ENCODE measurements at regions not wholly inside any gene's neighbourhood (a gene's known extent, or its start where the extent isn't known, plus 50 kb on each side); places are given as distances from the start of the nearest gene placed in this dataset.
"Not testable (repeated sequence)": the region's sequence is repeated elsewhere in the genome, so short reads cannot be mapped to it uniquely, and the experiment has no call there.

- intact Hi-C loops (cut with micrococcal nuclease) (no loop called here), dilution Hi-C loops (cut with MboI; ENCODE audit: extremely low pct_ligation_motif_present, low sequenced_read_pairs) (no loop called here)
- Histone ChIP-seq H3K27me3 (ENCODE audit: control insufficient read depth in 2 of 2, insufficient read depth in 2 of 2, low read length in 2 of 2) (peaks cover 6 to 10% of the 10 kb centered on the region in 2 experiments), H3K4me2 (ENCODE audit: insufficient read depth, low read length) (no peak overlapping the region), H4K20me1 (replicated peaks; ENCODE audit: control insufficient read depth, extremely low read depth, insufficient read depth, low read length) (no peaks in the 10 kb centered on the region), H3K9me3 (replicated peaks; ENCODE audit: control insufficient read depth, insufficient read depth, low read length) (no peaks in the 10 kb centered on the region), H2AFZ (ENCODE audit: low read depth, low read length) (no peak overlapping the region), H3K4me1 (ENCODE audit: control insufficient read depth, extremely low read depth, insufficient read depth, low read length) (no peaks in the 10 kb centered on the region), H3K9me1 (replicated peaks; ENCODE audit: control insufficient read depth, extremely low read depth, insufficient read depth, low read length) (no peaks in the 10 kb centered on the region), H3K36me3 (ENCODE audit: control insufficient read depth in 2 of 2, extremely low read depth in 1 of 2, insufficient read depth in 2 of 2, low read length in 2 of 2) (no peaks in the 10 kb centered on the region), H3K4me3 (replicated peaks in 1 of 3; ENCODE audit: insufficient read depth in 1 of 3, low read depth in 1 of 3, low read length in 3 of 3) (no peak overlapping the region), H3K27ac (ENCODE audit: insufficient read depth, low read depth, low read length) (no peak overlapping the region), H3K79me2 (ENCODE audit: control insufficient read depth, insufficient read depth, low read length) (no peaks in the 10 kb centered on the region), H3K9ac (replicated peaks; ENCODE audit: extremely low read depth, insufficient read depth, low read length) (no peak overlapping the region)
- CTCF ChIA-PET = interaction anchor here (1.0 to 12.0 kb wide), 4 partner anchors 111 to 276 kb away, joined by 3 to 233 read pairs (median 54); partner anchors contain the start of gene HNRNPA2B1
- BruUV-seq (replicated peaks) = no TSS peak
- DNase-seq (ENCODE audit: low read depth, low spot score) (no peak), FAIRE-seq (no peak)
- POLR2A ChIA-PET = no interaction called here
- TF ChIP-seq JUN (IDR thresholded peaks at IDR 0.05; ENCODE audit: borderline replicate concordance, insufficient read depth, insufficient read length, low read depth) (no peak), FOS (IDR thresholded peaks at IDR 0.05; ENCODE audit: borderline replicate concordance, insufficient read depth, low read length) (no peak), MAX (IDR thresholded peaks at IDR 0.05; ENCODE audit: insufficient read depth, insufficient read length) (no peak), GATA2 (IDR thresholded peaks at IDR 0.05; ENCODE audit: insufficient read depth, insufficient read length, low read depth, low read length) (no peak), EZH2 (IDR thresholded peaks at IDR 0.05; ENCODE audit: borderline replicate concordance, low read depth, low read length, severe bottlenecking) (no peak), CTCF (IDR thresholded peaks at IDR 0.05; ENCODE audit: extremely low read depth in 1 of 2, insufficient read depth in 1 of 2, low read depth in 1 of 2, low read length in 2 of 2) (no peak), POLR2AphosphoS5 (IDR thresholded peaks at IDR 0.05; ENCODE audit: insufficient read depth, low read depth, low read length) (no peak), MYC (IDR thresholded peaks at IDR 0.05; ENCODE audit: low read depth, low read length) (no peak), POLR2A (IDR thresholded peaks at IDR 0.05; ENCODE audit: low read depth, low read length) (no peak)
Measured at GRCh38 chr7:26087321-26088091, 64.5 kb upstream of the NFE2L3 start.

GRCh38 chr7:26089469-26089868 lies 62.5 kb upstream of the NFE2L3 start:
- intact Hi-C loops (cut with micrococcal nuclease); H3K4me3 ChIP-seq (replicated peaks in 1 of 3; ENCODE audit: insufficient read depth in 1 of 3, low read depth in 1 of 3, low read length in 3 of 3); H3K9ac ChIP-seq (replicated peaks; ENCODE audit: extremely low read depth, insufficient read depth, low read length); H3K9me1 ChIP-seq (replicated peaks; ENCODE audit: control insufficient read depth, extremely low read depth, insufficient read depth, low read length); POLR2A ChIA-PET; H2AFZ ChIP-seq (ENCODE audit: low read depth, low read length); DNase-seq (ENCODE audit: low read depth, low spot score); H3K36me3 ChIP-seq (ENCODE audit: control insufficient read depth in 2 of 2, extremely low read depth in 1 of 2, insufficient read depth in 2 of 2, low read length in 2 of 2); H3K27ac ChIP-seq (ENCODE audit: insufficient read depth, low read depth, low read length); H3K9me3 ChIP-seq (replicated peaks; ENCODE audit: control insufficient read depth, insufficient read depth, low read length); BruUV-seq (replicated peaks); H3K4me1 ChIP-seq (ENCODE audit: control insufficient read depth, extremely low read depth, insufficient read depth, low read length); H3K4me2 ChIP-seq (ENCODE audit: insufficient read depth, low read length); H4K20me1 ChIP-seq (replicated peaks; ENCODE audit: control insufficient read depth, extremely low read depth, insufficient read depth, low read length); FAIRE-seq; H3K79me2 ChIP-seq (ENCODE audit: control insufficient read depth, insufficient read depth, low read length); H3K27me3 ChIP-seq (ENCODE audit: control insufficient read depth in 2 of 2, insufficient read depth in 2 of 2, low read length in 2 of 2); dilution Hi-C loops (cut with MboI; ENCODE audit: extremely low pct_ligation_motif_present, low sequenced_read_pairs): not testable (repeated sequence)
- CTCF ChIA-PET = interaction anchor here (0.8 to 12.0 kb wide), 12 partner anchors 10 to 274 kb away, joined by 3 to 233 read pairs (median 8); partner anchors contain the start of genes HNRNPA2B1 and NFE2L3
